GM18868 (cell line): ENCODE measurements at regions not wholly inside any gene's neighbourhood (a gene's known extent, or its start where the extent isn't known, plus 50 kb on each side); places are given as distances from the start of the nearest gene placed in this dataset.
"Not testable (repeated sequence)": the region's sequence is repeated elsewhere in the genome, so short reads cannot be mapped to it uniquely, and the experiment has no call there.

ENCODE experiments used
- ATAC-seq: cut with Tn5 transposase; IDR thresholded peaks from one replicate; pipeline ENCODE4 v1.9.1; 2021; ENCODE audit warnings: mild to moderate bottlenecking, moderate library complexity; ENCODE audit not compliant: unreplicated experiment

DNA sequence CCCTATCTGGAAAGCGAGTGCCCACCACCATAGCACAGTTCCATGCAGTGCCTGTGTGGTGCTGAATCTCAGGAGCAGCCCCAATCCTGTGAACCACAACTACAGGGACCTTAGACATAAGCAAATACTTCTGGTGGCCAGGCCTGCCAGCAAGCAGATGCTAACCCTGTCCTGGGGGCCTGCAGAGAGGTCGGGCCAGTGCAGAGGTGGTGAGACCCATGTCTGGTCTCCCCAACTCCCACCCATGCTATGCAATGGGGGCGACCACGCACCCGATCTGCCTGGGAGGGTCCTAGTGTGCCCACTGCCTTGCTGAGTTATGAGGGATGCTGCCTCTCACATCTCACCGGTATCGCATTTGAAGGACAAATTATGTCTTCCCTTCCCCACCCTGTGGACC, 151.6 kb upstream of the ZNF337 start:
- no peak for ATAC-seq

GRCh38 chr20:25844640-25845039, 148.0 kb upstream of the ZNF337 start:
- ATAC-seq: peak; percentile 57

DNA sequence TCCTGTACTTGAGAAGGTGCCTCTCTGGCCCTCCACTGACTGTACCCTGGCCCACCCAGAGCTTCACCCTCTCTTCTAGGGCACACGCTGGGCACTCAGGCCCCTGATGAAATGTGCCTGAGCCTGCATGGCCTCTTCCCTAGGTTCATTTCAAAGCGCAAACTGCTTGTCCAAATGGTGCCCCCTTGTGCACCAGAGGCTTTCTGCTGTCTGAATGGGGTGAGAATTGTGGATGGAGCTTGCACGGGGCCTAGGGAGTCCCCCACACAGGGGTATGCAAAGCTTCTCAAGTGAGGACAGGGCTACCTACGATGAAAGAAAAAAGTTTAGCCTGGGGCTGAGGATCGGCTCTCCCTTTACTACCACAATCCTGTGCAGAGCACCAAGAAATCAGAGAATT, 116.9 kb upstream of the ZNF337 start:
- not testable (repeated sequence) for ATAC-seq

DNA sequence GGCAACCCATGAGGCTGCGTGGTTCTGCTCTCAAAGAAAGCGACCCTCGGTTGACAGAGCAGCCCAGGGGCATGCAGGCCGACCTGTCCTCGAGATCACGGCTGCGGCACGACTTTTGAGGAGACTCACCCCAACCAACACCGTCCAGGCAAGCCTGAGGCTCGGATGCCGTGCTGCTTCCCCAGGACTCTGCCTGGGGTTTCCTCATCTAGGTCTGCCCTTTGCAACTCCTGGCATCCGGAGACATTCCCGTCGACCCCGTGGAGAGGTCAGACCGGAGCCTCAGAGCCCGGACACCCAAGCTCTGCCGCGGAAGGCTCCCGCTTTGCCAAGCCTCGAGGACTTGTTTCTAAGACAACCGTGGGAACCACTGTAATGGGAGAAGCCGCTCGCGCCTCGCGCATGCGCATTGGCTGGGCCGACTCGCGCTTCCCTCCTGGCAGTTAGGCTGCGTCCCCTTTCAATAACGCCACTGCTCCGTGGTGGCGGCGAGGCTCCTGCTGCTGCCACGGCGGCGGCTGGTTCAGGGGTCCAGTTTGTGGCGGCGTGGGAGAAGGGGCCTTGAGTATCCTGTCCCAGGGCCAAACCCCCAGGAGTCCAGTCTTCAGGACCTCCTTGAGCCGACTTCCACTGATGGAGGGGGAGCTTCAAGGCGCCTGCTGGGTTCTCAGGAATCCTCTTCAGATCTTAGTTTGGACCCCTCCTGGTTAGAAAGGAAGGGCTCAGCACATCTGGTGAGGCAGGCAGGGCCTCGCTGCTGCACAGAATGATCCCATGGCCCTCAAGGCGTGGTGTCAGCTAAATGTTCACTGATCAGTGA, 101.7 kb upstream of the ZNF337 start:
- not testable (repeated sequence) for ATAC-seq

DNA sequence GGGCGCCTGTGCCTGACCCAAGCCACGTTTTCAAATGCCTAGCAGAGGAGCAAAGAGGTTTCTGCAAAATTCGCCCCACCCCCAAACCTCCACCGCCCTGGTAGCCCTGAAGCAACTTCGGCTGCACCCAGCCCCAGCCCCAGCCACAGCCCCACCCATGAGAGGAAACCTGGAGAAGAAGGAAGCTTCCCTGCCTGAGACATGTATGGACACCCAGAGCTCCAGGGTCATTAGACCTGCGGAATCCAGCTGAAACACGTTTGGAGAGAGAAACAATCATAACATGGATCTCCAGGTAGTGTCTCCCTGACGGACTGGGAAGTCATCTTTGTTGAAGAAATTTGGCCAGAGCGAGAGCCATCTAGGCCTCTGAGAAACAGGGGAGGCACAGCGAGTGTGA, 100.4 kb upstream of the ZNF337 start:
- ATAC-seq: not testable (repeated sequence)

GRCh38 chr20:25777241-25777640, 80.6 kb upstream of the ZNF337 start:
- ATAC-seq: not testable (repeated sequence)

- not testable (repeated sequence) for ATAC-seq
Observed at GRCh38 chr20:25774711-25775110, 78.1 kb upstream of the ZNF337 start.

GRCh38 chr20:25774203-25774602, 77.5 kb upstream of the ZNF337 start:
- not testable (repeated sequence) for ATAC-seq

DNA sequence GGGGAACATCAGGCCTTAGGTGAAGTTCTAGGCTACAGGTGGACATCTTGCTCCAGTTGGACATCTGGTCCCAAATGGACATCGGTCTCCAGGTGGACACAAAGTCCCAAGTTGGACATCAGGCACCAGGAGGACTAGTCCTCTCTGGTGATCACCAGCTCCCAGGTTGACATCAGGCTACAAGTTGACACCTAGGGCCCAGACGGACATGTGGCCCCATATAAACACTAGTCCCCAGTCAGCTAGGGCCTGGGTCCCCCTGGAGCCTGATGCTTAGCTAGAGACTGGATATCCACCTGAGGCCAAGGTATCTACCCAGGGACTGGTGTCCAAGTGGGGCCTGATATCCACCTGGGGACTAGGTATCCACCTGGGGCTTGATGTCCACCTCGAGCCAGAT, 75.8 kb upstream of the ZNF337 start:
- ATAC-seq: not testable (repeated sequence)

- ATAC-seq: not testable (repeated sequence)
Observed at GRCh38 chr20:25771818-25772217, 75.2 kb upstream of the ZNF337 start.

DNA sequence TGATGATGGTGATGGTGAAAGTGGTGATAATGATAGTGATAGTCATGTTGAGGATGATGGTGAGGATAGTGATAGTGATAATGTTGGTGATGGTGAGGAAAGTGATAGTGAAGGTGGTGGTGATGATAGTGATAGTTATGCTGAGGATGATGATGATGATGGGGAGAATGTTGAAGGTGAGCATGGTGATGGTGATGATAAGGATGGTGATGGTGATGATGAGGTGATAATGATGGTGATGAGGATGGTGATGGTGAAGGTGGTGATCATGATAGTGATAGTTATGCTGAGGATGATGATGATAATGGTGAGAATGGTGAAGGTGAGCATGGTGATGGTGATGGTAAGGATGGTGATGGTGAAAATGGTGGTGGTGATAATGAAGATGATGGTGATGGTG, 64.9 kb upstream of the ZNF337 start:
- no peak for ATAC-seq

GRCh38 chr20:25761046-25761445, 64.4 kb upstream of the ZNF337 start:
- ATAC-seq: not testable (repeated sequence)

GRCh38 chr20:25750765-25751696, 54.4 kb upstream of the ZNF337 start:
- peak; percentile 96 for ATAC-seq

DNA sequence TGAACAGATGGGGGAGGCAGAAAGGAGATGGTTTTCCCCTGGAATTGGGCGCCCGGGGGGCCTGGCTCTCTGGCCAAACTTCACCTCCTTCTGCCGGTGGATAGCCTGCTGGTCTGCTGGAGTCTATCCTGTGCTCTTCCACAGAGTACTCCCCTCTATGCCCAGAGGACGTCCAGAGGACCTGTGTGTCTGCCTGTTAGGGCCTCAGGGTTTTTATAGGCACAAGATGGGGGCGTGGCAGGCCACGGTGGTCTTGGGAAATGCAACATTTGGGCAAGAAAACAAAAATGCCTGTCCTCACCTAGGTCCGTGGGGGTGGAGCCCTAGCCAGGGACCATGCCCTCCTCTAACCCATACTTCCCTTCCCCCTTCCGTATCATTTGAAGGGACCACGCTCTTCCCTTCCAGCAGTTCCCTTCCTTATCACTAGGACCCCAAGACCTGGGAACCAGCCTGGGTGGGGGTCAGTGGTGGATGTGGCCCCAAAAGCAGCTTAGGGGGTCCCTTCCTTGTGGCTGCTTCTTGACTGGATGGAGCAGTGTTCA, 53.6 kb upstream of the ZNF337 start:
- ATAC-seq: no peak

GRCh38 chr20:25749649-25750048, 53.0 kb upstream of the ZNF337 start:
- no peak for ATAC-seq
